ENCODE measurements at regions not wholly inside any gene's neighbourhood (a gene's known extent, or its start where the extent isn't known, plus 50 kb on each side); places are given as distances from the start of the nearest gene placed in this dataset.

DNA sequence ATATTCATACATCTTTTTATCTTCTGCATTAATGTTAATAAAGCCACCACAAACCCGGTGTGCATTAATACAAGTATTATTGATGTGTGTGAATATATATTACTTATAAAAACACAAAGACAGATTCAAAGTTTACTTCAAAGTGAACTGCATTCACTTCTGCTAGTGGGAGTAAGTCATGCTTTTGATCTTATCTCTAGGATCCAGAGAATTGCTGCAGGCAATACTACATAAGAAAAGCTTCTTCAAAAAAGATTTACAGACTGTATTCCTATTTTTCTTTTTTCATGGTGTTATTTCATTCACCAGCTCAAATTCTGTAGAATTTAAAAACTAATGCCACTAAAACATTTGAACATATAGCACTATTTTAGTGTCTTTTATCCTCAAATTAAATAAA, 87.5 kb upstream of the CBLB start:
- H3K36me3 ChIP-seq (ENCODE audit: insufficient read depth, low read length) = no peaks in the 10 kb centered on the region
- no peaks in the 10 kb centered on the region for H3K79me2 ChIP-seq (ENCODE audit: insufficient read depth, low read length)
- H3F3A ChIP-seq (ENCODE audit: low read depth) = no peaks in the 10 kb centered on the region
- no peak overlapping the region for H3K4me2 ChIP-seq (ENCODE audit: low read depth, low read length, poor library complexity, severe bottlenecking)
- TF ChIP-seq, protein P1, sequence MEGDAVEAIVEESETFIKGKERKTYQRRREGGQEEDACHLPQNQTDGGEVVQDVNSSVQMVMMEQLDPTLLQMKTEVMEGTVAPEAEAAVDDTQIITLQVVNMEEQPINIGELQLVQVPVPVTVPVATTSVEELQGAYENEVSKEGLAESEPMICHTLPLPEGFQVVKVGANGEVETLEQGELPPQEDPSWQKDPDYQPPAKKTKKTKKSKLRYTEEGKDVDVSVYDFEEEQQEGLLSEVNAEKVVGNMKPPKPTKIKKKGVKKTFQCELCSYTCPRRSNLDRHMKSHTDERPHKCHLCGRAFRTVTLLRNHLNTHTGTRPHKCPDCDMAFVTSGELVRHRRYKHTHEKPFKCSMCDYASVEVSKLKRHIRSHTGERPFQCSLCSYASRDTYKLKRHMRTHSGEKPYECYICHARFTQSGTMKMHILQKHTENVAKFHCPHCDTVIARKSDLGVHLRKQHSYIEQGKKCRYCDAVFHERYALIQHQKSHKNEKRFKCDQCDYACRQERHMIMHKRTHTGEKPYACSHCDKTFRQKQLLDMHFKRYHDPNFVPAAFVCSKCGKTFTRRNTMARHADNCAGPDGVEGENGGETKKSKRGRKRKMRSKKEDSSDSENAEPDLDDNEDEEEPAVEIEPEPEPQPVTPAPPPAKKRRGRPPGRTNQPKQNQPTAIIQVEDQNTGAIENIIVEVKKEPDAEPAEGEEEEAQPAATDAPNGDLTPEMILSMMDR (conservative IDR thresholded peaks at IDR 0.05; ENCODE audit: low read length) = no peak
- no peak for TF ChIP-seq EZH2phosphoT487 (IDR thresholded peaks at IDR 0.05; ENCODE audit: borderline replicate concordance)
- no peak overlapping the region for H2AFZ ChIP-seq (ENCODE audit: low read length)
- H3K4me3 ChIP-seq (ENCODE audit: low read length, poor library complexity, severe bottlenecking) = no peak overlapping the region
- H3K9ac ChIP-seq (ENCODE audit: low read depth, low read length, poor library complexity, severe bottlenecking) = no peak overlapping the region
- no peaks in the 10 kb centered on the region for H4K20me1 ChIP-seq (ENCODE audit: insufficient read depth, low read length, poor library complexity, severe bottlenecking)
- H3K27me3 ChIP-seq (ENCODE audit: insufficient read depth, low read length, poor library complexity, severe bottlenecking) = no peaks in the 10 kb centered on the region
- H3K9me2 ChIP-seq (replicated peaks; ENCODE audit: low read depth, low read length) = no peaks in the 10 kb centered on the region
- no peaks in the 10 kb centered on the region for H3K9me3 ChIP-seq (ENCODE audit: insufficient read depth, low read depth, low read length)
- H3K4me1 ChIP-seq (ENCODE audit: insufficient read depth, low read length, poor library complexity, severe bottlenecking) = no peaks in the 10 kb centered on the region

DNA sequence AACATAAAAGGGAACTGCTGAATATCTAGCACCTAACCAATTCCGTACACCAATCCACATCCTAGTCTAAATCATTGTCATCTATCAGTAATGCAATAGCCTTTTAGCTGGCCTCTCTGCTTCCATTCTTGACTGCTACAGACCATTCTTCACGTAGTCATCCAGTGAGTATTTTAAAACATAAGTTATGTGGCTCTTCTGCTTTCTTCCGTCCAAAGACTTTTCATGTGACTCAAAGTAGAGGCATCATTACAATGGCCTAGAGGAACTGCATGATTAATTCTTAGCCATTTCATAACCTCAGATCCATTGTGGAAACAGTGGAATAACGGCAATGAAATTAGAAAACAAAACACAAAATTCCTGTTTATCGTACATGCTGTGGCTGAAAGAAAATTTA, 88.9 kb upstream of the CBLB start:
- no peaks in the 10 kb centered on the region for H3K9me2 ChIP-seq (replicated peaks; ENCODE audit: low read depth, low read length)
- H3K4me2 ChIP-seq (ENCODE audit: low read depth, low read length, poor library complexity, severe bottlenecking) = no peak overlapping the region
- no peak overlapping the region for H3K9ac ChIP-seq (ENCODE audit: low read depth, low read length, poor library complexity, severe bottlenecking)
- no peaks in the 10 kb centered on the region for H4K20me1 ChIP-seq (ENCODE audit: insufficient read depth, low read length, poor library complexity, severe bottlenecking)
- no peak overlapping the region for H3K4me3 ChIP-seq (ENCODE audit: low read length, poor library complexity, severe bottlenecking)
- no peaks in the 10 kb centered on the region for H3K79me2 ChIP-seq (ENCODE audit: insufficient read depth, low read length)
- no peaks in the 10 kb centered on the region for H3K9me3 ChIP-seq (ENCODE audit: insufficient read depth, low read depth, low read length)
- H3K27me3 ChIP-seq (ENCODE audit: insufficient read depth, low read length, poor library complexity, severe bottlenecking) = no peaks in the 10 kb centered on the region
- H3K36me3 ChIP-seq (ENCODE audit: insufficient read depth, low read length) = no peaks in the 10 kb centered on the region
- H3F3A ChIP-seq (ENCODE audit: low read depth) = no peaks in the 10 kb centered on the region
- H2AFZ ChIP-seq (ENCODE audit: low read length) = no peak overlapping the region
- no peaks in the 10 kb centered on the region for H3K4me1 ChIP-seq (ENCODE audit: insufficient read depth, low read length, poor library complexity, severe bottlenecking)
- no peak for TF ChIP-seq EZH2phosphoT487 (IDR thresholded peaks at IDR 0.05; ENCODE audit: borderline replicate concordance)
- TF ChIP-seq, protein P1 (conservative IDR thresholded peaks at IDR 0.05; ENCODE audit: low read length) = no peak

DNA sequence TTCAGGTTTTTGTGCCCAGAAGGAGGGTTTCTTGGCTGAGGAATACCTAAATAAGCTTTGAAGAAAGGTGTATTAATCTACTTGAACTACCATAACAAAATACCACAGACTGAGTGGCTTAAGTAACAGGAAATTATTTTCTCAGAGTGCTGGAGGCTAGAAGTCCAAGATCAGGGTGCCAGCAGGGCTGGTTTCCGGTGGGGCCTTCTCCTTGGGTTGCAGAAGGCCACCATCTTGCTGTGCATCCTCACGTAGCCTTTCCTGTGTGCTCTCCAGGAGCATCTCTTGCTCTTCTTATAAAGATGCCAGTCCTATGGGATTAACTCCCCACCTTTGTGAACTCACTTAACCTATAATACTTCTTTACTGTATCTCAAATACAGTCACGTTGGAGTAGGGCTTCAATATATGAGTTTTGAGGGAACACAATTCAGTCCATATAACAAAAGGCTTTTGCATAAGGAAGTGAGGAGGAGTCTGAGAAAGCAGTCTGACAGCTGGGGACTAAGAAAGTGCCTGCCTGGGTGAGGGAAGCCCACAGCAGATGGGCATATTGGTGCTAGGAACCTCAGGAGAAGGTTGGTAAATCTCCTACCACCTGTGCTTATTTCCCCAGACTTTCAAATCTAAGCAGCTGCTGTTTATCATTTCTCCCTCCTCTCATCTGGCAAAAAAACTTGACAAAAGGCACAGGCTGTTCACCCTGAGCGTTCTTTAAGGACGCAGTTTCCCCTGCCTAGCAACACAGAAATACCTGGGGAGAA, 89.6 kb upstream of the CBLB start:
- H4K20me1 ChIP-seq (ENCODE audit: insufficient read depth, low read length, poor library complexity, severe bottlenecking) = no peaks in the 10 kb centered on the region
- TF ChIP-seq, protein P1 (conservative IDR thresholded peaks at IDR 0.05; ENCODE audit: low read length) = no peak
- TF ChIP-seq EZH2phosphoT487 (IDR thresholded peaks at IDR 0.05; ENCODE audit: borderline replicate concordance) = no peak
- no peak overlapping the region for H2AFZ ChIP-seq (ENCODE audit: low read length)
- no peaks in the 10 kb centered on the region for H3K36me3 ChIP-seq (ENCODE audit: insufficient read depth, low read length)
- H3K4me1 ChIP-seq (ENCODE audit: insufficient read depth, low read length, poor library complexity, severe bottlenecking) = no peaks in the 10 kb centered on the region
- H3K79me2 ChIP-seq (ENCODE audit: insufficient read depth, low read length) = no peaks in the 10 kb centered on the region
- H3K9me2 ChIP-seq (replicated peaks; ENCODE audit: low read depth, low read length) = no peaks in the 10 kb centered on the region
- no peak overlapping the region for H3K4me2 ChIP-seq (ENCODE audit: low read depth, low read length, poor library complexity, severe bottlenecking)
- no peaks in the 10 kb centered on the region for H3K9me3 ChIP-seq (ENCODE audit: insufficient read depth, low read depth, low read length)
- H3F3A ChIP-seq (ENCODE audit: low read depth) = no peaks in the 10 kb centered on the region
- no peaks in the 10 kb centered on the region for H3K27me3 ChIP-seq (ENCODE audit: insufficient read depth, low read length, poor library complexity, severe bottlenecking)
- no peak overlapping the region for H3K9ac ChIP-seq (ENCODE audit: low read depth, low read length, poor library complexity, severe bottlenecking)
- H3K4me3 ChIP-seq (ENCODE audit: low read length, poor library complexity, severe bottlenecking) = no peak overlapping the region
